Hepatocyte (in vitro differentiated cells): ENCODE measurements at regions not wholly inside any gene's neighbourhood (a gene's known extent, or its start where the extent isn't known, plus 50 kb on each side); places are given as distances from the start of the nearest gene placed in this dataset.
"Not testable (repeated sequence)": the region's sequence is repeated elsewhere in the genome, so short reads cannot be mapped to it uniquely, and the experiment has no call there.

ENCODE experiments used
- DNase-seq: peaks from one replicate; pipeline ENCODE4 v3.0.0-alpha.2; 2016; ENCODE audit warnings: low spot score
- H2AFZ ChIP-seq: fragments of 200-600 bp; sonication (generic); 2 replicates; pipeline ENCODE4 v1.6.0; 2016; ENCODE audit warnings: antibody characterized with exemption, mild to moderate bottlenecking
- H3K27ac ChIP-seq: fragments of 200-600 bp; sonication (generic); 2 replicates; pipeline ENCODE4 v1.5.1; 2016; ENCODE audit warnings: mild to moderate bottlenecking
- H3K27me3 ChIP-seq: fragments of 200-600 bp; sonication (generic); 2 replicates; pipeline ENCODE4 v1.6.1; 2016
- H3K36me3 ChIP-seq: fragments of 200-600 bp; sonication (generic); replicated peaks from 2 replicates; pipeline ENCODE4 v1.5.1; 2016; ENCODE audit warnings: low read depth; ENCODE audit not compliant: insufficient read depth
- H3K4me1 ChIP-seq: fragments of 200-600 bp; sonication (generic); 2 replicates; pipeline ENCODE4 v1.5.1; 2016; ENCODE audit warnings: mild to moderate bottlenecking, moderate library complexity; ENCODE audit not compliant: insufficient read depth
- H3K4me2 ChIP-seq: fragments of 200-600 bp; sonication (generic); 2 replicates; pipeline ENCODE4 v1.6.0; 2016
- H3K4me3 ChIP-seq: fragments of 200-600 bp; sonication (generic); 2 replicates; pipeline ENCODE4 v1.5.1; 2016; ENCODE audit warnings: mild to moderate bottlenecking
- H3K79me2 ChIP-seq: fragments of 200-600 bp; sonication (generic); 2 replicates; pipeline ENCODE4 v1.6.0; 2017; ENCODE audit warnings: mild to moderate bottlenecking
- H3K9me2 ChIP-seq: fragments of 200-600 bp; sonication (generic); replicated peaks from 2 replicates; pipeline ENCODE4 v1.6.0; 2017; ENCODE audit warnings: mild to moderate bottlenecking; ENCODE audit not compliant: insufficient read depth
- H3K9me3 ChIP-seq: fragments of 200-600 bp; sonication (generic); 2 replicates; pipeline ENCODE4 v1.5.1; 2016; ENCODE audit warnings: low read depth, mild to moderate bottlenecking
- H4K20me1 ChIP-seq: fragments of 200-600 bp; sonication (generic); 2 replicates; pipeline ENCODE4 v1.6.0; 2016; ENCODE audit warnings: mild to moderate bottlenecking; ENCODE audit not compliant: insufficient read depth, poor library complexity, severe bottlenecking
- CTCF ChIP-seq: fragments of 200-600 bp; sonication (generic); IDR thresholded peaks from 2 replicates; pipeline ENCODE4 v1.5.1; 2016; ENCODE audit warnings: antibody characterized with exemption, mild to moderate bottlenecking; ENCODE audit not compliant: poor library complexity
- EZH2 ChIP-seq: fragments of 200-600 bp; sonication (generic); IDR thresholded peaks from 2 replicates; pipeline ENCODE4 v1.6.1; 2016; ENCODE audit warnings: antibody characterized with exemption, mild to moderate bottlenecking, borderline replicate concordance
- EZH2phosphoT487 ChIP-seq: fragments of 200-600 bp; sonication (generic); IDR thresholded peaks from one replicate; pipeline ENCODE4 v1.6.1; 2018; ENCODE audit warnings: antibody characterized with exemption, mild to moderate bottlenecking, low read depth, moderate library complexity; ENCODE audit not compliant: unreplicated experiment, severe bottlenecking
- WGBS: methylation state at CpG from one replicate; pipeline ENCODE4 v1.1.6; 2016; ENCODE audit warnings: low lambda C conversion rate; ENCODE audit errors: missing lambda C conversion rate; 5-methylcytosine and 5-hydroxymethylcytosine counted together

GRCh38 chr3:137150825-137151224 lies 193.0 kb downstream of the IL20RB start:
- Histone ChIP-seq H2AFZ (no peak overlapping the region), H3K27me3 (no peaks in the 10 kb centered on the region), H3K79me2 (no peaks in the 10 kb centered on the region), H3K4me1 (no peaks in the 10 kb centered on the region), H3K36me3 (no peaks in the 10 kb centered on the region), H3K4me3 (no peak overlapping the region), H3K9me3 (no peaks in the 10 kb centered on the region), H3K27ac (no peak overlapping the region), H4K20me1 (no peaks in the 10 kb centered on the region), H3K4me2 (no peak overlapping the region), H3K9me2 (no peaks in the 10 kb centered on the region)
- DNase-seq, result no peak
- WGBS, result 76% methylated on average over 5 of the region's 5 CpGs
- TF ChIP-seq EZH2 (no peak), CTCF (no peak), EZH2phosphoT487 (no peak)

- not testable (repeated sequence) for H3K9me3 ChIP-seq, H3K9me2 ChIP-seq
- 92% methylated on average over 5 of the region's 5 CpGs for WGBS
Measured at GRCh38 chr3:137153046-137153445, 195.3 kb downstream of the IL20RB start.

GRCh38 chr3:137163241-137163871 lies 205.6 kb downstream of the IL20RB start:
- Histone ChIP-seq H3K4me3 (no peak overlapping the region), H4K20me1 (no peaks in the 10 kb centered on the region), H3K9me3 (no peaks in the 10 kb centered on the region), H3K36me3 (no peaks in the 10 kb centered on the region), H2AFZ (peak overlapping the region; percentile 60), H3K27ac (peak overlapping the region; percentile 29), H3K4me2 (peak overlapping the region; percentile 58), H3K79me2 (no peaks in the 10 kb centered on the region), H3K9me2 (no peaks in the 10 kb centered on the region), H3K27me3 (no peaks in the 10 kb centered on the region), H3K4me1 (no peaks in the 10 kb centered on the region)
- whole genome bisulfite sequencing, result 35% methylated on average over 6 of the region's 6 CpGs
- no peak for TF ChIP-seq EZH2phosphoT487
- no peak for TF ChIP-seq EZH2
- no peak for TF ChIP-seq CTCF
- DNase-seq, result peak; percentile 17

More at GRCh38 chr3:137153046-137153445, 195.3 kb downstream of the IL20RB start:
- H3K4me2 ChIP-seq, H3K27me3 ChIP-seq, H3K79me2 ChIP-seq, H3K27ac ChIP-seq, H3K4me1 ChIP-seq, H4K20me1 ChIP-seq, DNase-seq, H2AFZ ChIP-seq, H3K36me3 ChIP-seq, H3K4me3 ChIP-seq: not testable (repeated sequence)

GRCh38 chr3:137163958-137164357 lies 206.2 kb downstream of the IL20RB start:
- Histone ChIP-seq H3K27ac (peak overlapping the region; percentile 29), H3K4me2 (peak overlapping the region; percentile 58), H3K9me2 (no peaks in the 10 kb centered on the region), H3K4me3 (no peak overlapping the region), H3K9me3 (no peaks in the 10 kb centered on the region), H2AFZ (peak overlapping the region; percentile 60), H4K20me1 (no peaks in the 10 kb centered on the region), H3K36me3 (no peaks in the 10 kb centered on the region), H3K79me2 (no peaks in the 10 kb centered on the region), H3K27me3 (no peaks in the 10 kb centered on the region), H3K4me1 (no peaks in the 10 kb centered on the region)
- no peak for TF ChIP-seq EZH2phosphoT487
- no peak for TF ChIP-seq EZH2
- TF ChIP-seq CTCF, result no peak
- no peak for DNase-seq
